Endothelial cell (in vitro differentiated cells): ENCODE measurements at regions not wholly inside any gene's neighbourhood (a gene's known extent, or its start where the extent isn't known, plus 50 kb on each side); places are given as distances from the start of the nearest gene placed in this dataset.

Experiments used
- DNase-seq: peaks from one replicate; pipeline ENCODE4 v3.0.0; 2021; ENCODE audit warnings: low spot score
- H3K27ac Mint-ChIP-seq: one replicate; pipeline ENCODE4 v1.8.0; 2021; ENCODE audit warnings: mixed read lengths, inconsistent platforms; ENCODE audit not compliant: unreplicated experiment
- H3K27me3 Mint-ChIP-seq: one replicate; pipeline ENCODE4 v1.8.0; 2021; ENCODE audit warnings: mild to moderate bottlenecking, moderate library complexity, mixed read lengths, inconsistent platforms; ENCODE audit not compliant: unreplicated experiment
- H3K36me3 Mint-ChIP-seq: one replicate; pipeline ENCODE4 v1.8.0; 2021; ENCODE audit warnings: mild to moderate bottlenecking, low read depth, mixed read lengths, inconsistent platforms; ENCODE audit not compliant: unreplicated experiment
- H3K4me1 Mint-ChIP-seq: one replicate; pipeline ENCODE4 v1.8.0; 2021; ENCODE audit warnings: mild to moderate bottlenecking, mixed read lengths, inconsistent platforms; ENCODE audit not compliant: unreplicated experiment
- H3K4me3 Mint-ChIP-seq: one replicate; pipeline ENCODE4 v1.8.0; 2021; ENCODE audit warnings: mild to moderate bottlenecking, mixed read lengths, inconsistent platforms; ENCODE audit not compliant: unreplicated experiment
- H3K9me3 Mint-ChIP-seq: one replicate; pipeline ENCODE4 v1.8.0; 2021; ENCODE audit warnings: mixed read lengths, inconsistent platforms; ENCODE audit not compliant: unreplicated experiment
- TF ChIP-seq, protein P1 (sequence below): fragments of 200-600 bp; sonication (generic); IDR thresholded peaks from one replicate; pipeline ENCODE4 v1.5.0; 2021; ENCODE audit warnings: antibody characterized with exemption; ENCODE audit not compliant: unreplicated experiment

DNA sequence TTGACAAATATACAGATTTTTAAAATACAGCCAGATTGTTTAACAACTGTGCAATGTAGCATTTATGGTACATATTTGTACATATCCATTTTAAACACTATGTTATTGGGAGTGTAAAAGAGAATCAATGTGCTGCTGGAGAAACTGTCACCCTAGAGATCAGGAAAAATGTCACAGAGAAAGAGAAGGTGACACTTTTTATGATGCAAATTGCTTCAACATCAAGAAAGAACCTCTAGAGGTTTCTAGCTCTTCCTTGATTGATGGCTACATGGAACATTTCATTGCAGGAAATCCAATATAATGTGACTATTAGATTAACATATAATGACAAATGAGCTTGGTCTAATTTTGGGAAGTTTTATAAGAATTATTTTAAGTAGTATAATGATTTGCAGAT is 1491.2 kb upstream of the PCDH20 start:
- Mint-ChIP-seq H3K4me3 (no peak overlapping the region), H3K27ac (no peak overlapping the region), H3K4me1 (no peaks in the 10 kb centered on the region), H3K36me3 (no peaks in the 10 kb centered on the region), H3K9me3 (no peaks in the 10 kb centered on the region), H3K27me3 (peaks cover 1% of the 10 kb centered on the region)
- no peak for DNase-seq
- TF ChIP-seq, protein P1, sequence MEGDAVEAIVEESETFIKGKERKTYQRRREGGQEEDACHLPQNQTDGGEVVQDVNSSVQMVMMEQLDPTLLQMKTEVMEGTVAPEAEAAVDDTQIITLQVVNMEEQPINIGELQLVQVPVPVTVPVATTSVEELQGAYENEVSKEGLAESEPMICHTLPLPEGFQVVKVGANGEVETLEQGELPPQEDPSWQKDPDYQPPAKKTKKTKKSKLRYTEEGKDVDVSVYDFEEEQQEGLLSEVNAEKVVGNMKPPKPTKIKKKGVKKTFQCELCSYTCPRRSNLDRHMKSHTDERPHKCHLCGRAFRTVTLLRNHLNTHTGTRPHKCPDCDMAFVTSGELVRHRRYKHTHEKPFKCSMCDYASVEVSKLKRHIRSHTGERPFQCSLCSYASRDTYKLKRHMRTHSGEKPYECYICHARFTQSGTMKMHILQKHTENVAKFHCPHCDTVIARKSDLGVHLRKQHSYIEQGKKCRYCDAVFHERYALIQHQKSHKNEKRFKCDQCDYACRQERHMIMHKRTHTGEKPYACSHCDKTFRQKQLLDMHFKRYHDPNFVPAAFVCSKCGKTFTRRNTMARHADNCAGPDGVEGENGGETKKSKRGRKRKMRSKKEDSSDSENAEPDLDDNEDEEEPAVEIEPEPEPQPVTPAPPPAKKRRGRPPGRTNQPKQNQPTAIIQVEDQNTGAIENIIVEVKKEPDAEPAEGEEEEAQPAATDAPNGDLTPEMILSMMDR, result no peak

DNA sequence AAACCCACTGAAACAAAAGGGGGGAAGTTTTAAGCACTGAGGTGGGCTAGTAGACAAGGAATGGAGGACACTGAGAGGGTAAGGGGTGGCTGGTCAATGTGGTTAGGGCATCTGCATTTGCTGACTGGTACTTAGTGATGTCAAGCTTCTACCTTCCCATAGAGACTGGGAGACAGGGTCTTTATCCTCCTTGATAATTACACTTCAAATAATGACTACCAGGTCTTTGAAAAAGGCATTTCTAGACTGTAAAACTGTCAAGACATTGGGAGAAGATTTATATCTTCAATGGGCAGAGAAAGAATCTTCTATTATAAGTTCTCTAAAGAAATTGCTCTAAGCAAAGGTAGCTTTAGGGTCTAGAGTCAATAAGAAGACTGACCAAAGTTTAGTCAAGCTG is 1490.8 kb upstream of the PCDH20 start:
- no peaks in the 10 kb centered on the region for H3K4me1 Mint-ChIP-seq
- H3K9me3 Mint-ChIP-seq, result no peaks in the 10 kb centered on the region
- TF ChIP-seq, protein P1, result no peak
- no peak overlapping the region for H3K4me3 Mint-ChIP-seq
- H3K27ac Mint-ChIP-seq, result no peak overlapping the region
- H3K27me3 Mint-ChIP-seq, result peaks cover 1% of the 10 kb centered on the region
- H3K36me3 Mint-ChIP-seq, result no peaks in the 10 kb centered on the region
- no peak for DNase-seq

DNA sequence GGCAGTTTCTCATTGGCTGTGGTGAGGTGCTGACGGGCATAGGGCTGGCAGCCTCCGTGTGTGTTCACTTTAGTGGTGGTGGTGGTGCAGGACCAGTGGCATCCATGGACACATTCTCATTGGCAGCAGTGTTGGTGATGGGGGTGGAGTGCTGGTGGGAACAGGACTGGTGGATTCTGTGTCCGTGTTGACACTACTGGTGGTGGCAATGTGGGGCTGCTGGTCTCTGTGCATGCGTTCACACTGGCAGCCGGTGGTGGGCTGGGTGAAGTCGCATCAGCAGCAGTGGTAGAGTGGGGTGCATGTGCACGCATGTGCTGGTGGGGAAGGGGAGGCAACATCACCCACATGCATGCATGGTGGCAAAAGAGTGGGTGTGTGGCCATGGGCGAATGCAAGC is 1471.4 kb upstream of the PCDH20 start:
- H3K27ac Mint-ChIP-seq, result no peak overlapping the region

DNA sequence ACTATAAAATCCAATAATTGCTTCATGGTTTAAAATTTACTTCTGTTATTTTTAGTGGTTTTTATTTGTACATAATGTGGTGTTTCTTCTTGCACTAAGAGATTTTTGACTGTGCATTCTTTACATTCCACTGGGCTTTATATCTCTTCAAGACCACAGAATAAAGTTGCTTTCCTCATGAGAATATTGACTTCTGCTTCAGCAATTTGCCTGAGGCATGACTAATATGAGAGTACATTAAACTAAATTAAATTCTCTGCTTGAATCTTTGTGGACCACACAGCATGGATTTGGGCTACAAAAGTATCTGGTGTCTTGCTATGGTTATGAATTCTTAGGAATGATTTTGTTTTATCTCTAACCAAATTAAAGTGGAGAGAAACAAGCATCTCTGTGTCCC is 1463.4 kb upstream of the PCDH20 start:
- Mint-ChIP-seq H3K36me3 (no peaks in the 10 kb centered on the region), H3K4me3 (no peak overlapping the region)
- no peak for DNase-seq

More for the DNA sequence above, 1471.4 kb upstream of the PCDH20 start:
- no peaks in the 10 kb centered on the region for H3K27me3 Mint-ChIP-seq
- no peaks in the 10 kb centered on the region for H3K9me3 Mint-ChIP-seq
- no peaks in the 10 kb centered on the region for H3K36me3 Mint-ChIP-seq
- H3K4me1 Mint-ChIP-seq, result no peaks in the 10 kb centered on the region
- H3K4me3 Mint-ChIP-seq, result no peak overlapping the region
- DNase-seq, result no peak
- TF ChIP-seq, protein P1, result no peak

DNA sequence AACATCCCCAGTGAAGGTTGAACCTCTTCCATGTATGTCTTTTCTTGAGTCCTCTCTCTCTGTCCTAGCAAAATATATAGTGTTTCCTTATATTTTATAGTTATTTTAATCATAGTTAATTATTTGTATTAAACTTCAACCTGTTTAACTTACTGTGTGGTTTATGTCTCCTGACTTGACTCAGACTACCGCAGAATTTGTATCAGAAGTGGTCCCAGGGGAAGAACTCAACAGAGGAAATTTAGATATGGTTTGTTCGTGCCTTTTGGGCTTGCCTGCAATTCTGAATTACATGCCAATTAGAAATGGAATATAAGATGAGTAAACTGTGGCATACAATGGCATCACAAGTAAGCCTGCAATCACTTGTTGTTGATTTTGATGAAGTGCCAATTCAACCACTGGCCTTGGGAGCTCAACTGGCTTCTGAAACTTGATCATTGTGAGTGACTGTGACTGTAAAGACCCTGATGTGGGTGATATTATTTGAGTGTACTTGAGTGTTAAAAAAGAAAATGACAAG is 1459.5 kb upstream of the PCDH20 start:
- H3K27ac Mint-ChIP-seq, result no peak overlapping the region
- H3K9me3 Mint-ChIP-seq, result no peaks in the 10 kb centered on the region
- DNase-seq, result no peak
- no peak overlapping the region for H3K4me3 Mint-ChIP-seq
- no peaks in the 10 kb centered on the region for H3K27me3 Mint-ChIP-seq
- TF ChIP-seq, protein P1, result no peak
- no peaks in the 10 kb centered on the region for H3K36me3 Mint-ChIP-seq
- no peaks in the 10 kb centered on the region for H3K4me1 Mint-ChIP-seq

More for the DNA sequence above, 1463.4 kb upstream of the PCDH20 start:
- Mint-ChIP-seq H3K9me3 (no peaks in the 10 kb centered on the region), H3K27ac (no peak overlapping the region), H3K4me1 (no peaks in the 10 kb centered on the region), H3K27me3 (no peaks in the 10 kb centered on the region)
- TF ChIP-seq, protein P1, result no peak
